Glutamatergic neuron (in vitro differentiated cells): ENCODE measurements at regions not wholly inside any gene's neighbourhood (a gene's known extent, or its start where the extent isn't known, plus 50 kb on each side); places are given as distances from the start of the nearest gene placed in this dataset.

Source experiments
- DNase-seq: peaks from one replicate; pipeline ENCODE4 v3.0.0; 2022
- H3K27ac Mint-ChIP-seq: one replicate; pipeline ENCODE4 v1.8.0; 2020; ENCODE audit warnings: mild to moderate bottlenecking, mixed read lengths, inconsistent platforms; ENCODE audit not compliant: unreplicated experiment
- H3K27me3 Mint-ChIP-seq: one replicate; pipeline ENCODE4 v1.8.0; 2020; ENCODE audit warnings: mild to moderate bottlenecking, moderate library complexity, mixed read lengths, inconsistent platforms; ENCODE audit not compliant: unreplicated experiment
- H3K36me3 Mint-ChIP-seq: one replicate; pipeline ENCODE4 v1.8.0; 2020; ENCODE audit warnings: mild to moderate bottlenecking, mixed read lengths, inconsistent platforms; ENCODE audit not compliant: unreplicated experiment
- H3K4me1 Mint-ChIP-seq: one replicate; pipeline ENCODE4 v1.8.0; 2020; ENCODE audit warnings: mild to moderate bottlenecking, low read depth, mixed read lengths, inconsistent platforms; ENCODE audit not compliant: unreplicated experiment
- H3K4me3 Mint-ChIP-seq: one replicate; pipeline ENCODE4 v1.8.0; 2020; ENCODE audit warnings: mild to moderate bottlenecking, mixed read lengths, inconsistent platforms; ENCODE audit not compliant: unreplicated experiment
- H3K9me3 Mint-ChIP-seq: one replicate; pipeline ENCODE4 v1.8.0; 2020; ENCODE audit warnings: mild to moderate bottlenecking, moderate library complexity, mixed read lengths, inconsistent platforms; ENCODE audit not compliant: unreplicated experiment
- TF ChIP-seq, protein P1 (sequence below): fragments of 200-600 bp; sonication (generic); IDR thresholded peaks from one replicate; pipeline ENCODE4 v1.5.0; 2021; ENCODE audit not compliant: partially characterized antibody, unreplicated experiment

DNA sequence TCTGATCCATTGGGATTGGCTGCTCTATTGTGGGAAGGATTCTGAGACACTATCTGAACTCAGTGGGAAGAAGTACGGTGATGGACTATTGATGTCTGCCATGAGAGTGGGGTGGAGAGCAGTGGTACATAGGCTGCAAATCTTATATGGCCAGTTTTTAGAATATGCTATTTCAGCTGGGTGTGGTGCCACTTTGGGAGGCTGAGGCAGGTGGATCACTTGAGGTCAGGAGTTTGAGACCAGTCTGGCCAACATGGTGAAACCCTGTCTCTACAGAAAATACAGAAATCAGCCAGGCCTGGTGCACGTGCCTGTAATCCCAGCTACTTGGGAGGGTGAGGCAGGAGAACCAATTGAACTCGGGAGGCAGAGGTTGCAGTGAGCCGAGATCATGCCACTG lies 505.9 kb downstream of the MED13L start:
- no peak for DNase-seq
- H3K4me3 Mint-ChIP-seq: no peak overlapping the region
- no peaks in the 10 kb centered on the region for H3K36me3 Mint-ChIP-seq
- H3K27me3 Mint-ChIP-seq: peaks cover 1% of the 10 kb centered on the region
- no peaks in the 10 kb centered on the region for H3K4me1 Mint-ChIP-seq
- no peak overlapping the region for H3K27ac Mint-ChIP-seq
- H3K9me3 Mint-ChIP-seq: no peaks in the 10 kb centered on the region
- TF ChIP-seq, protein P1, sequence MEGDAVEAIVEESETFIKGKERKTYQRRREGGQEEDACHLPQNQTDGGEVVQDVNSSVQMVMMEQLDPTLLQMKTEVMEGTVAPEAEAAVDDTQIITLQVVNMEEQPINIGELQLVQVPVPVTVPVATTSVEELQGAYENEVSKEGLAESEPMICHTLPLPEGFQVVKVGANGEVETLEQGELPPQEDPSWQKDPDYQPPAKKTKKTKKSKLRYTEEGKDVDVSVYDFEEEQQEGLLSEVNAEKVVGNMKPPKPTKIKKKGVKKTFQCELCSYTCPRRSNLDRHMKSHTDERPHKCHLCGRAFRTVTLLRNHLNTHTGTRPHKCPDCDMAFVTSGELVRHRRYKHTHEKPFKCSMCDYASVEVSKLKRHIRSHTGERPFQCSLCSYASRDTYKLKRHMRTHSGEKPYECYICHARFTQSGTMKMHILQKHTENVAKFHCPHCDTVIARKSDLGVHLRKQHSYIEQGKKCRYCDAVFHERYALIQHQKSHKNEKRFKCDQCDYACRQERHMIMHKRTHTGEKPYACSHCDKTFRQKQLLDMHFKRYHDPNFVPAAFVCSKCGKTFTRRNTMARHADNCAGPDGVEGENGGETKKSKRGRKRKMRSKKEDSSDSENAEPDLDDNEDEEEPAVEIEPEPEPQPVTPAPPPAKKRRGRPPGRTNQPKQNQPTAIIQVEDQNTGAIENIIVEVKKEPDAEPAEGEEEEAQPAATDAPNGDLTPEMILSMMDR: no peak

DNA sequence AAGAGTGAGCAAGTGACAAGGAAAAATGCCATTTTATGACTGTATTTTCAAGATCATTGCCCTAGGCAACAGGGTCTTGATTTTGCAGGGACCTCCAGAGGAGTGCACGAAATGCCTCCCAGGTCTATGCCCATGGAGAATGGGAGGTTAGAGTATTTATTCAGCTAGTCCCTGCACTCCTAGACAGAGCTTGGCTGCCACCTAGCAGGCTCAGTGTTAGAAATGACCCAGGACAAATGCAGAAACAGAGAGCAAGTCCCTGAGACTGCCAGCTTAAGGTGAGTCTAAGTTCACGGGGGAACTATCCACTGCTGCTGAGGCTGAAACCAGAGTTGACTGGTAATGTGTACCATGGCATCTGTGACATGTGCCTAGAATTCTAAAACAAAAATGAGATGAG lies 506.4 kb downstream of the MED13L start:
- no peak overlapping the region for H3K4me3 Mint-ChIP-seq
- peaks cover 1% of the 10 kb centered on the region for H3K27me3 Mint-ChIP-seq
- H3K4me1 Mint-ChIP-seq: no peaks in the 10 kb centered on the region
- TF ChIP-seq, protein P1: no peak
- H3K27ac Mint-ChIP-seq: no peak overlapping the region
- H3K36me3 Mint-ChIP-seq: no peaks in the 10 kb centered on the region
- DNase-seq: no peak
- no peaks in the 10 kb centered on the region for H3K9me3 Mint-ChIP-seq

DNA sequence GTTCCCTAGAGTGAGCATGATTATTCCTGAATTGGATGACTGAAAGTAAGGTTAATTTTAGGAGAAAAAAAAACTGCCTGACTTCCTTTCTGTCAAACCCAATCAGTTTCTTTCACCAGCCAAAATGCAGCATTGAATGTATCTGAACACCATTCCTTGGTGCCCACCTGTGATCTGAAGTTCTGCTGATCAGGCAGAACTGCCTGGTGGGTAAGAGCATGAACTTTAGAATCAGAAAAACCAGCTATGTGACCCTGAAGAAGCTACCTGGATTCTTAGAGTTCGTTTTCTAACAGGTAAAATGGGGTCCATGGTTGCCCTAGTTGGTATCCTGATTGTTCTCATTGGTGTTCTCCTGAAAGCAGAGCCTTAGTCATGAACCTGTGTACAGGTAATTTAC lies 506.9 kb downstream of the MED13L start:
- H3K4me1 Mint-ChIP-seq: no peaks in the 10 kb centered on the region
- DNase-seq: no peak
- TF ChIP-seq, protein P1: no peak
- H3K36me3 Mint-ChIP-seq: no peaks in the 10 kb centered on the region
- no peak overlapping the region for H3K27ac Mint-ChIP-seq
- no peaks in the 10 kb centered on the region for H3K9me3 Mint-ChIP-seq
- peaks cover 1% of the 10 kb centered on the region for H3K27me3 Mint-ChIP-seq
- H3K4me3 Mint-ChIP-seq: no peak overlapping the region

DNA sequence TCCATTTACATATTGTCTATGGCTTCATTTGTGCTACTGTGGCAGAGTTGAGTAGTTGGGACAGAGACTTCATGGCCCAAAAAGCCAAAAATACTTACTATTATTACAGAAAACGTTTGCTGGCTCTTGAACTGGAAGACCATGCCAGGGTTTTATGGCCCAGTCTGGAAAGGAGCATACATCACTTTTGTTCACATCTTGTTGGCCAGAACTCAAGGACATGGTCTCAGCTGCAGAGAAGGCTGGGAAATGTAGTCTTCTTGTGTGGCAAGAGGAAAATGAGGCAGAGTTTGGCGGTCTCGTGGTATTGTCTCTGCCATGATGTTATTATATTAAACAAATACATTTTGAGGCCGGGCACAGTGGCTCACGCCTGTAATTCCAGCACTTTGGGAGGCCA lies 509.6 kb downstream of the MED13L start:
- Mint-ChIP-seq H3K4me1 (no peaks in the 10 kb centered on the region), H3K27me3 (peaks cover 1% of the 10 kb centered on the region)
- DNase-seq: no peak

DNA sequence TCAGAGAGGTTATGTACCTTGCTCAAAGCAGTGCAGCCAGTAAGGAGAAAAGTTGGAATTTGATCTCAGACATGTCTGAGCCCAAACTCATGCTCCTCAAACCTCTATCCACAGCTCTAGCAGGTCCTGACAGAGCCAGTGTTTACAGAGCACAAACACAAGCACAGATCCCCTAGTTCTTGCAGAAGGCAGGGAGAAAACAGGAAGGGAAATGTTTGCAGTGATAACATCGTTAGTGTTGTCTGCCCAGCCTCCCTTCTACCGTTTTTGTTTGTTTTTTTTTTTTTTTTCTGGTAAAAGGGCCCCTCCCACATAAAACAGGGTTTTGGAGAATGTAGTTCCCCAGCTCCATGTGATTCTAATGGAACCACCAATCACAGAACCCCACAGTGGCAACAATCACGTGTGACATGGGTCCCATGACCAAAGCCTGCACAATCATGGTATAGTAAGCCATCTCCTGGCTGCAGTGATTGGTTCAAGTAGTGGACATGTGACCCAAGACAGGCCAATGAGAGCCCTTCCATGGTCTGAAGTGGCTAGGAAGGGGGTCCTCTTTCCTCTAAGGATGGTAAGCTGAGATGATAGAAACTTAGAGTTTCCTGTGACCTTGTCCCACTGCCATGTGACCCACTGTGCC lies 513.4 kb downstream of the MED13L start:
- Mint-ChIP-seq H3K4me3 (no peak overlapping the region), H3K36me3 (no peaks in the 10 kb centered on the region), H3K9me3 (no peaks in the 10 kb centered on the region), H3K27ac (no peak overlapping the region), H3K4me1 (peaks cover 8% of the 10 kb centered on the region), H3K27me3 (peaks cover 3% of the 10 kb centered on the region)
- DNase-seq: no peak
- TF ChIP-seq, protein P1: no peak

More for the DNA sequence above, 509.6 kb downstream of the MED13L start:
- no peak overlapping the region for H3K4me3 Mint-ChIP-seq
- H3K9me3 Mint-ChIP-seq: no peaks in the 10 kb centered on the region
- no peak overlapping the region for H3K27ac Mint-ChIP-seq
- no peaks in the 10 kb centered on the region for H3K36me3 Mint-ChIP-seq
- TF ChIP-seq, protein P1: no peak
